HAP-1 (cell line): ENCODE measurements at regions not wholly inside any gene's neighbourhood (a gene's known extent, or its start where the extent isn't known, plus 50 kb on each side); places are given as distances from the start of the nearest gene placed in this dataset.
"Not testable (repeated sequence)": the region's sequence is repeated elsewhere in the genome, so short reads cannot be mapped to it uniquely, and the experiment has no call there.

Experiments used
- DNase-seq, 2 experiments: peaks; one replicate each; pipeline ENCODE4 v3.0.0-alpha.2; 2016 to 2020; ENCODE audit warnings: low spot score in 2 of 2
- H3K27me3 ChIP-seq: fragments of 250-450 bp; sonication (Bioruptor Pico); 2 replicates; pipeline ENCODE4 v1.5.1; 2020; ENCODE audit warnings: low read depth, mild to moderate bottlenecking, moderate library complexity
- H3K36me3 ChIP-seq: fragments of 250-450 bp; sonication (Bioruptor Pico); replicated peaks from 2 replicates; pipeline ENCODE4 v1.5.1; 2020; ENCODE audit warnings: mild to moderate bottlenecking
- H3K4me1 ChIP-seq: fragments of 250-450 bp; sonication (Bioruptor Pico); 2 replicates; pipeline ENCODE4 v1.5.1; 2020; ENCODE audit warnings: mild to moderate bottlenecking
- H3K4me3 ChIP-seq: fragments of 250-450 bp; sonication (Bioruptor Pico); 2 replicates; pipeline ENCODE4 v1.5.1; 2020; ENCODE audit warnings: mild to moderate bottlenecking, moderate library complexity
- H3K9me3 ChIP-seq: fragments of 250-450 bp; sonication (Bioruptor Pico); 2 replicates; pipeline ENCODE4 v1.5.1; 2020; ENCODE audit warnings: mild to moderate bottlenecking, moderate library complexity
- in situ Hi-C: fragments of 300-500 bp; cut with MboI; formaldehyde crosslinking; loops from 3 replicates; pipeline ENCODE4 v1.14.3; 2020; ENCODE audit warnings: low sequenced_read_pairs, inconsistent platforms, mixed read lengths

GRCh38 chr20:48214601-48215000 is 429.3 kb upstream of the SULF2 start:
- DNase-seq: no peak
- H3K4me3 ChIP-seq: no peak overlapping the region
- H3K36me3 ChIP-seq: no peaks in the 10 kb centered on the region
- no peaks in the 10 kb centered on the region for H3K9me3 ChIP-seq
- no peaks in the 10 kb centered on the region for H3K4me1 ChIP-seq
- no peaks in the 10 kb centered on the region for H3K27me3 ChIP-seq
- in situ Hi-C loops: no loop called here

- H3K4me1 ChIP-seq: not testable (repeated sequence)
Observed at GRCh38 chr20:48213635-48214034, 428.4 kb upstream of the SULF2 start.

DNA sequence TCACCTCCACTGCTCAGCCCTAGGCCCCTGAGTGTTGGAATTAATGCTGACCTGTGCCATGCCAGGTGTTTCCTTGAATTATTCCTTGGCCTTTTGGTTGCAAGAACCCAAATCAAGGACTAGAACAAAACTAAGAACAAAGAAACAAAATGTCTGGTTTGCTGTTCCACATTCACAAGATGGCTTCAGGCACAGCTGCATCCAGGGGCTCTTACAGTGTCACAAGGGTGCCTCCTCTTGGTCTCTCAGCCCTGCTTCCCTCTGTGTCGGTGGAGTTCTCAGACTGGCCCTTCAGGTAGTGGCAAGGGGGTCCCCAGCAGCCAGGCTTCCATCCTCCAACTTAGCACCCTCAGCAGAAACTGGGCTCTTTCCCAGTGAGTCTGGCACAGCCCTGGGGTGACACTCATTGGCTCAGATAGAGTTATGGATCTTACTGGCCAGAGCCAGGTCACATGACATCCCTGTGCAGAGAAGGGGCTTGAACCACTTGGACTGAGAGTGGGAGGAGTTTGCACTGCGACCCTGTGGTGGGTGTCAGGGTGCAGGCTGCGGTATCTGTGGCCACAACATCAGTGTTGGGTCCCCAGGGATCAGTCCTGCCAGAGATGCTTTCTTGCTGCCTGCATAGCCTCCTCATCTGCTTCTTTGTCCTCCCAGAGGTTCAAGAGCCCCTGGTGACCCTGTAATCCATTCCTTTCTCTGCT is 427.7 kb upstream of the SULF2 start:
- no peaks in the 10 kb centered on the region for H3K4me1 ChIP-seq
- in situ Hi-C loops: no loop called here
- H3K36me3 ChIP-seq: no peaks in the 10 kb centered on the region
- no peaks in the 10 kb centered on the region for H3K27me3 ChIP-seq
- no peaks in the 10 kb centered on the region for H3K9me3 ChIP-seq
- DNase-seq: no peak
- H3K4me3 ChIP-seq: no peak overlapping the region

More at GRCh38 chr20:48213635-48214034, 428.4 kb upstream of the SULF2 start:
- H3K9me3 ChIP-seq, H3K4me3 ChIP-seq, H3K36me3 ChIP-seq, in situ Hi-C loops, H3K27me3 ChIP-seq, DNase-seq: not testable (repeated sequence)

DNA sequence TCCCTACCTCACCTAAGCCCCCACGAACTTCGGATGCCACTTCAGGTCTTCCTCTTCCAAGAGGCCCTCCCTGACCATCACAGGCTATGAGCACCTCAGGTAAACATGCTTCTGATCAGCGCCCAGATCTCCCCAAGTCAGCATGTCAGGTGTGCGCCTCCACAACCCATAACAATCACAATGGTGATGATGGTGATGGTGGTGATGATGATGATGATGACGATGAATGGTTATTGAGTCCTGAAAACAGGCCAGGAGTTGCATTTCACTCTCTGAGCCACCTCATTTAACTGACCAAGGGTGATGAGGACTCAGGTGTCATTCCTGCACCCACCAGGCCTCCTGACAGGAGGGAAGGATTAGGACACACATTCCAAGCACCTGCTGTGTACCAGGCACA is 426.6 kb upstream of the SULF2 start:
- in situ Hi-C loops: no loop called here
- Histone ChIP-seq H3K4me1 (no peaks in the 10 kb centered on the region), H3K9me3 (no peaks in the 10 kb centered on the region), H3K4me3 (no peak overlapping the region), H3K27me3 (no peaks in the 10 kb centered on the region), H3K36me3 (no peaks in the 10 kb centered on the region)
- DNase-seq: no peak

GRCh38 chr20:48211238-48211637 is 426.0 kb upstream of the SULF2 start:
- Histone ChIP-seq H3K4me1 (no peaks in the 10 kb centered on the region), H3K36me3 (no peaks in the 10 kb centered on the region), H3K4me3 (no peak overlapping the region), H3K9me3 (no peaks in the 10 kb centered on the region), H3K27me3 (no peaks in the 10 kb centered on the region)
- DNase-seq: no peak
- in situ Hi-C loops: no loop called here

GRCh38 chr20:48210111-48211027 is 425.1 kb upstream of the SULF2 start:
- Histone ChIP-seq H3K27me3 (no peaks in the 10 kb centered on the region), H3K36me3 (no peaks in the 10 kb centered on the region), H3K9me3 (no peaks in the 10 kb centered on the region), H3K4me1 (no peaks in the 10 kb centered on the region), H3K4me3 (no peak overlapping the region)
- DNase-seq: no peak
- in situ Hi-C loops: no loop called here

DNA sequence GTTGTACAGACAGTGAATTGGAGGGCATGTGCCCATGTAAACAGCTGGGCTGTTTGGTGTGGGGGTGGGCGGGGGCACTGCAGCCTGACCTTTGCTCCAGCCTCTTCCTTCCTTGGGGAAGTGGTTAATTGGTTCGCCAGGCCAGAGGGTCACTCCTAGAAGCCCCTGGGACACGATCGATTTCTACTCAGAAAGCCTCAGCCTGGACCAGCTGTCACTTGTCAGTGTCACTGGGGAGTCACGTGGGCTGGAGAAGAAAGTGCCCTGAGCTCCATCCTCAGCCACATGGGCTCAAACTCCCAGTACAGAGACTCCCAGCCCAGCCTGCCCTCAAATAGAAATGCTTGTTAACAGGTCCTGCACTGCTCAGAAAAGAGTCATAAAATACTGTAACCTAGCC is 423.8 kb upstream of the SULF2 start:
- DNase-seq: no peak
- in situ Hi-C loops: no loop called here

DNA sequence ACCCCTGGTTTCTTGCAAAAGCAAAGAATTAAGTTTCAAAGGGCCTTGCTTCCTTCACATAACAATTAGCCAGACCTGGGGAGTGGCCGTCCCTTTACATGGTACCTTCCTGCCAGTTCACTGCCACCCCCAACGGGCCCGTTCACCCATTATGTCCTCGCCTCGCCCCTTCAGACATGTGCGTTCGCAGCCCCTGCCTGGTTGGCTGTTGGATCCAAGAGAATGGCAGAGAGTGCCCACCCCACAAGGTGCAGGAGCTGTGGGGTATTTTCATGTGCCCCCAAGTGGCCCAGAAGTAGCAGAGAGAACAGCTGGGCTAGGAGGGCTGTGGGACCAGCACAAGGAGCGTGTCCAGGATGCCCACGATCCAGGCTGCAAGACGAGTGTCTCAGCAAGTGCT is 422.9 kb upstream of the SULF2 start:
- no peak for DNase-seq
- in situ Hi-C loops: no loop called here
- no peak overlapping the region for H3K4me3 ChIP-seq
- no peaks in the 10 kb centered on the region for H3K27me3 ChIP-seq
- no peaks in the 10 kb centered on the region for H3K36me3 ChIP-seq
- H3K9me3 ChIP-seq: no peaks in the 10 kb centered on the region
- no peaks in the 10 kb centered on the region for H3K4me1 ChIP-seq

More for the DNA sequence above, 423.8 kb upstream of the SULF2 start:
- H3K9me3 ChIP-seq: no peaks in the 10 kb centered on the region
- no peaks in the 10 kb centered on the region for H3K27me3 ChIP-seq
- H3K36me3 ChIP-seq: no peaks in the 10 kb centered on the region
- no peak overlapping the region for H3K4me3 ChIP-seq
- H3K4me1 ChIP-seq: no peaks in the 10 kb centered on the region

DNA sequence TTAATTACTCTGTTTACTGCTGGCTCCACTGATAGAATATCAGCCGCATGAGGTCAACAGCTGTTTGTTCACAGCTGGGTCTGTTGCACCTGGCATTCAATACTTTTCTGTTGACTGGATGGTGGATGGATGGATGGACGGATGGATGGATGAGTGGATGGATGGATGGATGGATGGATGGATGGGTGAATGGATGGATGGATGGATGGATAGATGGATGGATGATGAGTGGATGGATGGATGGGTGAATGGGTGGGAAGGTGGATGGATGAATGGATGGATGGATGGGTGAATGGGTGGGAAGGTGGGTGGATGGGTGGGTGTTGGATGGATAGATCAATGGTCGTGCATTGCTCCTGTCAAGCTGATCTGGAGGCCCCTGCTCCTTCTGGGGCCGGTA is 422.2 kb upstream of the SULF2 start:
- Histone ChIP-seq H3K36me3 (no peaks in the 10 kb centered on the region), H3K4me3 (no peak overlapping the region), H3K27me3 (no peaks in the 10 kb centered on the region), H3K9me3 (no peaks in the 10 kb centered on the region), H3K4me1 (no peaks in the 10 kb centered on the region)
- DNase-seq: no peak
- in situ Hi-C loops: no loop called here

GRCh38 chr20:48205786-48206185 is 420.5 kb upstream of the SULF2 start:
- Histone ChIP-seq H3K4me1 (no peaks in the 10 kb centered on the region), H3K9me3 (no peaks in the 10 kb centered on the region), H3K4me3 (no peak overlapping the region), H3K27me3 (no peaks in the 10 kb centered on the region), H3K36me3 (no peaks in the 10 kb centered on the region)
- DNase-seq: no peak
- in situ Hi-C loops: no loop called here

- Histone ChIP-seq H3K36me3 (no peaks in the 10 kb centered on the region), H3K9me3 (no peaks in the 10 kb centered on the region), H3K4me1 (no peaks in the 10 kb centered on the region), H3K4me3 (no peak overlapping the region), H3K27me3 (no peaks in the 10 kb centered on the region)
- no peak for DNase-seq
- in situ Hi-C loops: no loop called here
Observed at GRCh38 chr20:48205281-48205782, 420.1 kb upstream of the SULF2 start.

GRCh38 chr20:48204499-48204898 is 419.2 kb upstream of the SULF2 start:
- H3K27me3 ChIP-seq: no peaks in the 10 kb centered on the region
- H3K9me3 ChIP-seq: no peaks in the 10 kb centered on the region
- no peaks in the 10 kb centered on the region for H3K36me3 ChIP-seq
- DNase-seq: no peak
- H3K4me3 ChIP-seq: no peak overlapping the region
- H3K4me1 ChIP-seq: no peaks in the 10 kb centered on the region
- in situ Hi-C loops: no loop called here

DNA sequence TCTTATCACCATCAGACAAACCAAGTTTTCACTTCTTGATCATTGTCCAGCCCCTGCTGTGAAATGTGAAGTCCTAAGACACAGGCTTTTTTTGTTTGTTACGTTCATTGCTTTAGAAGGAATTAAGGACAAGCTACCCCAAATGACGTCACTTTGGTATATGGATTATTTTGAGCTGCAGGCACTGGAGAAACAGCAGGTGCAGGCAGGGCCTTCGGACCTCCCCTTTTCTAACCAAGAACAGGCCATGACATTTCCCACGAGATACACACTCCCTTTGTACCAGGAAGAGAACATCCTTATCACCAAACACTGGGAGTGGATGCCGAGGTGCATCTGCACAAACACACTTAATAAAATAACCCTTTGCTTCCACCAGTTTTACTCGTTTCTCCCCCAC is 418.0 kb upstream of the SULF2 start:
- no peak for DNase-seq
- in situ Hi-C loops: no loop called here
- H3K27me3 ChIP-seq: no peaks in the 10 kb centered on the region
- H3K36me3 ChIP-seq: no peaks in the 10 kb centered on the region
- no peak overlapping the region for H3K4me3 ChIP-seq
- H3K4me1 ChIP-seq: peaks cover 6% of the 10 kb centered on the region
- H3K9me3 ChIP-seq: no peaks in the 10 kb centered on the region
